ENCODE measurements at regions not wholly inside any gene's neighbourhood (a gene's known extent, or its start where the extent isn't known, plus 50 kb on each side); places are given as distances from the start of the nearest gene placed in this dataset.
"Not testable (repeated sequence)": the region's sequence is repeated elsewhere in the genome, so short reads cannot be mapped to it uniquely, and the experiment has no call there.

- DNase-seq (ENCODE audit: low read depth), result no peak
Observed at GRCh38 chr4:180281724-180282123, 1961.5 kb upstream of the TENM3 start.

GRCh38 chr4:180284267-180284666 is 1958.9 kb upstream of the TENM3 start:
- DNase-seq (ENCODE audit: low read depth), result no peak

- no peak for DNase-seq (ENCODE audit: low read depth)
Observed at GRCh38 chr4:180285796-180286195, 1957.4 kb upstream of the TENM3 start.

- DNase-seq (ENCODE audit: low read depth), result no peak
Observed at GRCh38 chr4:180292339-180292738, 1950.9 kb upstream of the TENM3 start.

- no peak for DNase-seq (ENCODE audit: low read depth)
Observed at GRCh38 chr4:180296036-180296599, 1947.1 kb upstream of the TENM3 start.

- no peak for DNase-seq (ENCODE audit: low read depth)
Observed at GRCh38 chr4:180304321-180304720, 1938.9 kb upstream of the TENM3 start.

GRCh38 chr4:180310616-180311015 is 1932.6 kb upstream of the TENM3 start:
- DNase-seq (ENCODE audit: low read depth), result no peak

- DNase-seq (ENCODE audit: low read depth), result no peak
Observed at GRCh38 chr4:180314972-180315371, 1928.2 kb upstream of the TENM3 start.

GRCh38 chr4:180330521-180330920 is 1912.7 kb upstream of the TENM3 start:
- DNase-seq (ENCODE audit: low read depth), result no peak

GRCh38 chr4:180333162-180333561 is 1910.0 kb upstream of the TENM3 start:
- no peak for DNase-seq (ENCODE audit: low read depth)

- DNase-seq (ENCODE audit: low read depth), result no peak
Observed at GRCh38 chr4:180335566-180335965, 1907.6 kb upstream of the TENM3 start.

- DNase-seq (ENCODE audit: low read depth), result no peak
Observed at GRCh38 chr4:180336494-180337090, 1906.6 kb upstream of the TENM3 start.

- DNase-seq (ENCODE audit: low read depth), result no peak
Observed at GRCh38 chr4:180341926-180342325, 1901.3 kb upstream of the TENM3 start.

GRCh38 chr4:180350901-180351300 is 1892.3 kb upstream of the TENM3 start:
- DNase-seq (ENCODE audit: low read depth), result no peak

- DNase-seq (ENCODE audit: low read depth), result no peak
Observed at GRCh38 chr4:180356766-180357165, 1886.4 kb upstream of the TENM3 start.

- not testable (repeated sequence) for DNase-seq (ENCODE audit: low read depth)
Observed at GRCh38 chr4:180360113-180360512, 1883.1 kb upstream of the TENM3 start.

GRCh38 chr4:180363815-180364214 is 1879.4 kb upstream of the TENM3 start:
- no peak for DNase-seq (ENCODE audit: low read depth)

GRCh38 chr4:180372691-180373090 is 1870.5 kb upstream of the TENM3 start:
- no peak for DNase-seq (ENCODE audit: low read depth)

GRCh38 chr4:180377741-180378140 is 1865.5 kb upstream of the TENM3 start:
- no peak for DNase-seq (ENCODE audit: low read depth)

GRCh38 chr4:180380733-180381132 is 1862.5 kb upstream of the TENM3 start:
- no peak for DNase-seq (ENCODE audit: low read depth)

GRCh38 chr4:180391613-180392012 is 1851.6 kb upstream of the TENM3 start:
- DNase-seq (ENCODE audit: low read depth), result no peak

- no peak for DNase-seq (ENCODE audit: low read depth)
Observed at GRCh38 chr4:180394312-180394711, 1848.9 kb upstream of the TENM3 start.

GRCh38 chr4:180394730-180395129 is 1848.5 kb upstream of the TENM3 start:
- DNase-seq (ENCODE audit: low read depth), result no peak

- no peak for DNase-seq (ENCODE audit: low read depth)
Observed at GRCh38 chr4:180398564-180398963, 1844.6 kb upstream of the TENM3 start.

Data from activated T-cell treated with anti-CD3 and anti-CD28 coated beads for 24 hours (primary cell).